ENCODE measurements at regions not wholly inside any gene's neighbourhood (a gene's known extent, or its start where the extent isn't known, plus 50 kb on each side); places are given as distances from the start of the nearest gene placed in this dataset.
"Not testable (repeated sequence)": the region's sequence is repeated elsewhere in the genome, so short reads cannot be mapped to it uniquely, and the experiment has no call there.

DNA sequence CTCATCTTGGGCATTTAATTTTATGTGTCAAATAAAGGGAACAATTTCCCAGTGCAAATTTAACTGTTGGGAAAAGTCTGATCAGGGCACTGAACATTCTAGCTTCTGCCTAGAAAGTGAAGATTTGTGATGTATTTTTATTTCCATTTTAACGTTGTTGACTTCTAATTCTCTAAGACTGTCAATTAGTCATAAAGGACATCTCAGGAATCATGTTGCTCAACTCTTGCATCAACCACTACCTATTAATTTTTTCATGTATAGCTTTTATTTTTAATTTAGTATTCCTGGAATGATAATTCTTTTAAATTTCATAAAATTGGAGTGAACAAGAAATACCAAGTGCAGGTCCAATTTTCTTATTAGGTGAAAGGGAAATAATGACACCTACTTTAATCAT lies 87.9 kb upstream of the METAP2 start:
- Histone ChIP-seq H3K9me3 (ENCODE audit: control insufficient read depth in 2 of 2, low read length in 2 of 2) (no peaks in the 10 kb centered on the region), H3K9ac (ENCODE audit: low read length in 2 of 2) (peak overlapping the region in 1 of 2 donors; percentile 75), H3K36me3 (ENCODE audit: control insufficient read depth in 2 of 2, insufficient read depth in 2 of 2, low read length in 2 of 2) (no peaks in the 10 kb centered on the region), H3K4me1 (ENCODE audit: control insufficient read depth, insufficient read depth, low read length) (peaks cover 19% of the 10 kb centered on the region), H3K4me3 (ENCODE audit: low read length in 2 of 2) (peak overlapping the region; percentile 74 to 75), H3K27ac (ENCODE audit: low read length) (peak overlapping the region; percentile 83), H3K27me3 (ENCODE audit: control insufficient read depth in 1 of 2, insufficient read depth in 2 of 2, low read length in 2 of 2) (no peaks in the 10 kb centered on the region)

DNA sequence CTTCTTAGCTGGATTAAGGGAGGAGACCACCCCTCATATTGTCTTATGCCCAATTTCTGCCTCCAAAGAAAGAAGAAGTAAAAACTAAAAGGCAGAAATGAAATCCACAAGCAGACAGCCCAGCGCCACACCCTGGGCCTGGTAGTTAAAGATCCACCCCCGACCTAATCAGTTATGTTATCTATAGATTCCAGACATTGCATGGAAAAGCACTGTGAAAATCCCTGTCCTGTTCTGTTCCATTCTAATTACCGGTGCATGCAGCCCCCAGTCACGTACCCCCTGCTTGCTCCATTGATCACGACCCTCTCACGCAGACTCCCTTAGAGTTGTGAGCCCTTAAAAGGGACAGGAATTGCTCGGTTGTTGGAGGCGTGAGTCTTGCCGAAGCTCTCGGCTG lies 85.7 kb upstream of the METAP2 start:
- not testable (repeated sequence) for H3K36me3 ChIP-seq (ENCODE audit: control insufficient read depth in 2 of 2, insufficient read depth in 2 of 2, low read length in 2 of 2); H3K9ac ChIP-seq (ENCODE audit: low read length in 2 of 2); H3K9me3 ChIP-seq (ENCODE audit: control insufficient read depth in 2 of 2, low read length in 2 of 2); H3K27me3 ChIP-seq (ENCODE audit: control insufficient read depth in 1 of 2, insufficient read depth in 2 of 2, low read length in 2 of 2); H3K27ac ChIP-seq (ENCODE audit: low read length); H3K4me3 ChIP-seq (ENCODE audit: low read length in 2 of 2)
- H3K4me1 ChIP-seq (ENCODE audit: control insufficient read depth, insufficient read depth, low read length) = peaks cover 16% of the 10 kb centered on the region

DNA sequence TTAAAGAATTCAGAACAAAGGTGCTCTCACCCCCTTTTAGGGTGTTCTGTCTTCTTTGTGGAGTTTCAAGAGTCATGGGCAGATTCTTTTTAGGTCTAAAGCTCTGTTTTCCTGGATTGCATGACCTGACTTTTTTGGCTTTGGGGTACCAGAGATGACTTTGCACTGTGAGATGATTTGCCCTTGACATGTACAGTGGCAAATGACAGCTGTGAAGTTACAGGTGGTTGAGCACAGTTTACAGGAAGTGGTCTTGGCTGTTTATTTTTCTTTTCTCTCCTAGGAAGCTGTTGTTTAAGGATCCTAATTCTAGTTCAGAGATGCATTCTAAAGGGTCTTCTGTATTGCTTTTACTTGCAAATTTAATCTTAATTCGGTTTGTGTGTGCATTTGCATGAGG lies 83.8 kb upstream of the METAP2 start:
- Histone ChIP-seq H3K4me3 (ENCODE audit: low read length in 2 of 2) (no peak overlapping the region), H3K9ac (ENCODE audit: low read length in 2 of 2) (no peak overlapping the region), H3K9me3 (ENCODE audit: control insufficient read depth in 2 of 2, low read length in 2 of 2) (no peaks in the 10 kb centered on the region), H3K27me3 (ENCODE audit: control insufficient read depth in 1 of 2, insufficient read depth in 2 of 2, low read length in 2 of 2) (no peaks in the 10 kb centered on the region), H3K4me1 (ENCODE audit: control insufficient read depth, insufficient read depth, low read length) (peaks cover 7% of the 10 kb centered on the region), H3K36me3 (ENCODE audit: control insufficient read depth in 2 of 2, insufficient read depth in 2 of 2, low read length in 2 of 2) (no peaks in the 10 kb centered on the region), H3K27ac (ENCODE audit: low read length) (no peak overlapping the region)

DNA sequence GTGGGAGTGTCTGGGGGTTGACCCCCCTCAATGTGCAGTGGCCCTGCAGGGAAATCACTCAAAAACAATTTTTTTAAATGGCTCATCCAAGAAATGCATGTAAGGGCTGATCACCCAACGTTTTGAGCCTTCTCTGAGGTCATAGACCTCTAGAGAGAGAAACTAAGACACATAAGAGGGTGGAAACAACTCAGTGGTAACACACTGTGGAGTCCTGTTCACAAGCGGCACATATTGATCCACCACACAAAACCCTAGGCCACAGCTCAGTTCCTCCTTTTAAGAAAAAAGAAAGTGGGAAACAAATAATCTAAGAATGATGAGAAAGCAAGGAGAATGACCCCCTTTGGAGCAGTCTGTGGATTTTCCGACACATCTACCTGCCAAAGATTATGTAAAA lies 83.0 kb upstream of the METAP2 start:
- no peak overlapping the region for H3K9ac ChIP-seq (ENCODE audit: low read length in 2 of 2)
- H3K4me3 ChIP-seq (ENCODE audit: low read length in 2 of 2) = no peak overlapping the region
- H3K4me1 ChIP-seq (ENCODE audit: control insufficient read depth, insufficient read depth, low read length) = peaks cover under 1% of the 10 kb centered on the region
- H3K9me3 ChIP-seq (ENCODE audit: control insufficient read depth in 2 of 2, low read length in 2 of 2) = no peaks in the 10 kb centered on the region
- H3K36me3 ChIP-seq (ENCODE audit: control insufficient read depth in 2 of 2, insufficient read depth in 2 of 2, low read length in 2 of 2) = no peaks in the 10 kb centered on the region
- no peaks in the 10 kb centered on the region for H3K27me3 ChIP-seq (ENCODE audit: control insufficient read depth in 1 of 2, insufficient read depth in 2 of 2, low read length in 2 of 2)
- H3K27ac ChIP-seq (ENCODE audit: low read length) = no peak overlapping the region

DNA sequence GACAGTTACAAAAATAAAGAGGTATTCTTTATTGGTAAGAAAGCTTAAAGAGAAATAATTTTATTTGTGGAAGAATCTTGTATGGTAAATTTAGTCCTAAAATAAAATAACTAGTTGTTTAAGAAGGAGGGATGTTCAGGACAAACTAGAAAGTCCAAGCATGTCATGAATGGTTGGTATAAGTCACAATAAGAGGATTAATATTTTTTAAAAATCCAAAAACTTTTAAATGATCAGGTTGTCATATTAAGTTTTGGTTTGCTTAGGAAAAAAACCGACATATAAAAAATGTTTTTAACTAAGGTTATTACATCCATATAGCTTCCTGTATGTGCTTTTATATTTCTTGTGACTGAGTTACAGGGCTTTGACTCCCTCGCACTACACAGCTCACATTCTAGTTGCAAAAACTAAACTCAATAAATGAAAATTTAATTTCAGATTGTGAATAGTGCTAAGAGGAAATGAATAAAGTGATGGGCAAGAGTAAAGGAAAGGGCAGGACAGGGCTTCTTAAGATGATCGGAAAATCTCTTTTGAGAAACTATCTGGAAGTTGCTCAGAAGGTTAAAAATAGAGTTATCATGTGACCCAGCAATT lies 80.7 kb upstream of the METAP2 start:
- Histone ChIP-seq H3K36me3 (ENCODE audit: control insufficient read depth in 2 of 2, insufficient read depth in 2 of 2, low read length in 2 of 2) (no peaks in the 10 kb centered on the region), H3K27me3 (ENCODE audit: control insufficient read depth in 1 of 2, insufficient read depth in 2 of 2, low read length in 2 of 2) (no peaks in the 10 kb centered on the region), H3K27ac (ENCODE audit: low read length) (no peak overlapping the region), H3K4me1 (ENCODE audit: control insufficient read depth, insufficient read depth, low read length) (no peaks in the 10 kb centered on the region), H3K9ac (ENCODE audit: low read length in 2 of 2) (no peak overlapping the region), H3K9me3 (ENCODE audit: control insufficient read depth in 2 of 2, low read length in 2 of 2) (no peaks in the 10 kb centered on the region), H3K4me3 (ENCODE audit: low read length in 2 of 2) (no peak overlapping the region)

DNA sequence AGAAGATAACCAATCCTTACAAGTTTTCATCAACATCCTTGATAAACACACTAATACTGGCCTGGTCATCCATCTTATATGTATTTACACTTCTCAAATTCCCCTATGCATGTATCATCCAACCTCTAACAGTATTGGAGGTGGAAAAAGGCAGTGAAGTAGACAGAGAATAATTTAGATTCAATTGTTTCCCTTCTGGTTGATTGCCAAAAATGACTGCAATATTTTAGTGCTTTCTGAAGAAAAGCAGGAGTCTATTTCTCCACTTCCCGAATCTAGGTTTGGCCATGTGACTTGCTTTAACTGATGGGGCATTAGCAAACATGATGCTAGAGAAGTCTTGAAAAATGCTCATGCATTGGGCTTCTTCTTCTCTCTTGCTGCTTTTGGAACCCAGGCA lies 78.3 kb upstream of the METAP2 start:
- H3K27ac ChIP-seq (ENCODE audit: low read length) = no peak overlapping the region
- H3K9me3 ChIP-seq (ENCODE audit: control insufficient read depth in 2 of 2, low read length in 2 of 2) = no peaks in the 10 kb centered on the region
- no peaks in the 10 kb centered on the region for H3K4me1 ChIP-seq (ENCODE audit: control insufficient read depth, insufficient read depth, low read length)
- no peak overlapping the region for H3K9ac ChIP-seq (ENCODE audit: low read length in 2 of 2)
- H3K4me3 ChIP-seq (ENCODE audit: low read length in 2 of 2) = no peak overlapping the region
- no peaks in the 10 kb centered on the region for H3K27me3 ChIP-seq (ENCODE audit: control insufficient read depth in 1 of 2, insufficient read depth in 2 of 2, low read length in 2 of 2)
- no peaks in the 10 kb centered on the region for H3K36me3 ChIP-seq (ENCODE audit: control insufficient read depth in 2 of 2, insufficient read depth in 2 of 2, low read length in 2 of 2)

DNA sequence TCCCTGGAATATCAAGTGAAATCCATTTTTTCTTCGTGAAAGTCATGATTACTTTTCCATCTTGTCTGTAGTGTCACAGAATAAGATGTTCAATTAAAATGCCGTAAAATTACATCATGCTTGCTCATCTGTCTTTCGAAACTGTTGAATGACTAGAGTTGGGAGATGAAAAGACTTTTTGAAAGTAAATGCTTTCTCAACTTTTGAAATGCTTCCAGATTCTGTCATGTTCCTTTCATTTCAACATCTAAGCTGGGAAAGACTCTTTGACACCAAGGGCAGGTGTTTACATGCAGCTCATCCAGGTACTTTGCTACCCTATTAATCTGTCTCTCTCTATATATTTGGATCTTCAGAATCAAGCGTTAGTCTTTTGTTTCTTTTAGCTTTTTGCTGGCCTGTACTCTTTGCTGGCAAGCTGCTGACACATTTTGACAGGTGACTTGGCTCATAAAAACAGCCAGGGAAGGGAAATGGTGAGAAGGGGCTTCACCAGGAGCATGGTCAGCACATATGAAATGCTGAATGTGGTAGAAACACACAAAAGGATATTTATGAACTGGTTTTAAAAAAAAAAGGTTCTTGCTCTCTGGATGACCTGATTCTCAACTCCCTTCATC lies 77.0 kb upstream of the METAP2 start:
- no peaks in the 10 kb centered on the region for H3K36me3 ChIP-seq (ENCODE audit: control insufficient read depth in 2 of 2, insufficient read depth in 2 of 2, low read length in 2 of 2)
- no peak overlapping the region for H3K9ac ChIP-seq (ENCODE audit: low read length in 2 of 2)
- no peak overlapping the region for H3K4me3 ChIP-seq (ENCODE audit: low read length in 2 of 2)
- H3K4me1 ChIP-seq (ENCODE audit: control insufficient read depth, insufficient read depth, low read length) = no peaks in the 10 kb centered on the region
- no peaks in the 10 kb centered on the region for H3K9me3 ChIP-seq (ENCODE audit: control insufficient read depth in 2 of 2, low read length in 2 of 2)
- H3K27ac ChIP-seq (ENCODE audit: low read length) = no peak overlapping the region
- H3K27me3 ChIP-seq (ENCODE audit: control insufficient read depth in 1 of 2, insufficient read depth in 2 of 2, low read length in 2 of 2) = no peaks in the 10 kb centered on the region

DNA sequence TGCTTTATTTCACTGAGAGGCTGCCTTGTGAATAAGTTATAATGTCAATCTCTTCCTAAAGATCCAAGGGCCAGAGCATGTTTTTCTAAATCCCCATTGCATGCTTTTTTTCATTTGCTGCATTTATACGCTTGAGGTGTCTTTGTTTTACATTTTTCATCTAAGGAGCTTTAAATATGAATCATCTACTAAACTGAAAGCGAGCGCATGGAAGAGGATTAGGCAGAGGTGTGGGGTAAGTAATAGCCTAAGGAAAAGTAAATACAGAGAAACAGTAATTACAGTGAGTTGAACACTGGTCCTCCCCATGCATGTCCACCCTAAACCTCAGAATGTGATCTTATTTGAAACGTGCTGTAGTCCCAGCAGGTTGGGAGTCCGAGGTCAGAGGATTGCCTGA lies 76.4 kb upstream of the METAP2 start:
- no peaks in the 10 kb centered on the region for H3K27me3 ChIP-seq (ENCODE audit: control insufficient read depth in 1 of 2, insufficient read depth in 2 of 2, low read length in 2 of 2)
- peaks cover under 1% of the 10 kb centered on the region for H3K4me1 ChIP-seq (ENCODE audit: control insufficient read depth, insufficient read depth, low read length)
- H3K4me3 ChIP-seq (ENCODE audit: low read length in 2 of 2) = no peak overlapping the region
- H3K9me3 ChIP-seq (ENCODE audit: control insufficient read depth in 2 of 2, low read length in 2 of 2) = no peaks in the 10 kb centered on the region
- no peak overlapping the region for H3K27ac ChIP-seq (ENCODE audit: low read length)
- H3K9ac ChIP-seq (ENCODE audit: low read length in 2 of 2) = no peak overlapping the region
- no peaks in the 10 kb centered on the region for H3K36me3 ChIP-seq (ENCODE audit: control insufficient read depth in 2 of 2, insufficient read depth in 2 of 2, low read length in 2 of 2)

DNA sequence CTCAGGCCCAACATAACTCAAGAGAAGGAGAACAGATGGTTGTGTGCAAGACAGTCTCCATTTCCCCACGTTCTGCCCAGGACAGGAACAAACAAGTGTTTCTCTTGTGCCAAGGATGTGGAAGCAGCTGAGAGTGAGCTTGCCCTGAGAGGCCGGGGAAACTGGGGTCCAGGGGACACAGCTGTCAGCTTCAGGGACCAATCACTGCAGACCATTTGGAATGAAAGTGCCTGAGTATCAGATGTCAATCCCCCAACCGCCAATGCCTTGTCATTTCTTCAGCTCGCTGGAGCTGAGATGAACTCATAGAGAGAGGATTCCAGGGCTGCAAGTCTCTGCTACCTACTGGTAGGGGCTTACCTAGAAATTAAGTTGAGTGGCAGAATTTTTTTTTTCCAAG lies 71.9 kb upstream of the METAP2 start:
- Histone ChIP-seq H3K27me3 (ENCODE audit: control insufficient read depth in 1 of 2, insufficient read depth in 2 of 2, low read length in 2 of 2) (no peaks in the 10 kb centered on the region), H3K9me3 (ENCODE audit: control insufficient read depth in 2 of 2, low read length in 2 of 2) (no peaks in the 10 kb centered on the region), H3K4me3 (ENCODE audit: low read length in 2 of 2) (no peak overlapping the region), H3K36me3 (ENCODE audit: control insufficient read depth in 2 of 2, insufficient read depth in 2 of 2, low read length in 2 of 2) (no peaks in the 10 kb centered on the region), H3K4me1 (ENCODE audit: control insufficient read depth, insufficient read depth, low read length) (peaks cover 3% of the 10 kb centered on the region), H3K27ac (ENCODE audit: low read length) (no peak overlapping the region), H3K9ac (ENCODE audit: low read length in 2 of 2) (no peak overlapping the region)

DNA sequence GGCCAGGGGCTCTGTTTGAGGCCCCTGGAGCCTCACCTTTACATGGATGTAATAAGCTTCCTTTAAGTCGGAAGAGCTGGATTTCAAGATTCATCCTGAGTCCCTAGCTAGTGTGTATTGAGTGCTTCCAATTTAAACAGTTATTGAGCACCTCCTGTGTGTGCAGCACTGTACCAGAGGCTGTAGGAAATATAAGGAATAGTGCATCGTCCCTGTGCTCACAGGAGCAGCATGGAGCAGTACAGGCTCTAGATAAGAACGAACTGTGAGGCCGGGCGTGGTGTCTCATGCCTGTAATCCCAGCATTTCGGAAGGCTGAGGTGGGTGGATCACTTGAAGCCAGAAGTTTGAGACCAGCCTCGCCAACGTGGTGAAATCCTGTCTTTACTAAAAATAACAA lies 65.8 kb upstream of the METAP2 start:
- H3K4me1 ChIP-seq (ENCODE audit: control insufficient read depth, insufficient read depth, low read length) = no peaks in the 10 kb centered on the region
- H3K9me3 ChIP-seq (ENCODE audit: control insufficient read depth in 2 of 2, low read length in 2 of 2) = no peaks in the 10 kb centered on the region
- H3K36me3 ChIP-seq (ENCODE audit: control insufficient read depth in 2 of 2, insufficient read depth in 2 of 2, low read length in 2 of 2) = no peaks in the 10 kb centered on the region
- H3K9ac ChIP-seq (ENCODE audit: low read length in 2 of 2) = no peak overlapping the region
- no peaks in the 10 kb centered on the region for H3K27me3 ChIP-seq (ENCODE audit: control insufficient read depth in 1 of 2, insufficient read depth in 2 of 2, low read length in 2 of 2)
- no peak overlapping the region for H3K27ac ChIP-seq (ENCODE audit: low read length)
- H3K4me3 ChIP-seq (ENCODE audit: low read length in 2 of 2) = no peak overlapping the region

DNA sequence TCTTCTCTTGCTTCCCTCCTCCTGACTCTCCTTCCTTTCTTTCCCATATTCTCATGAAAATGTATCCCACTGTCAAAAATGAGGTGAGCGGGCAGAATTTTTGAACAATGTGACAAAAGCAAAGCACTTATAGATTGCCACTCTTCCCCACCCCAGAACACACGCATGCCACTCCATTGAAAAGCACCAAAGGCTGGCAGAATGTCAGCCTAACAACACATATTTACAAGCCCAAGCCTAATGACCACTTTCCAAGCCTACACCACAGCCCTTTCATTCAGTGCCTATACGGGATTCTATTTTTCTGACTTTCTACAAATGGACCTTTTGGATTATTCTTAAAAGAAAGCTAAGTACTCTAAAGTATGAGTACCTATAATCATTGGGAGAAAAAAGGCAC lies 62.9 kb upstream of the METAP2 start:
- Histone ChIP-seq H3K36me3 (ENCODE audit: control insufficient read depth in 2 of 2, insufficient read depth in 2 of 2, low read length in 2 of 2) (no peaks in the 10 kb centered on the region), H3K4me3 (ENCODE audit: low read length in 2 of 2) (no peak overlapping the region), H3K27ac (ENCODE audit: low read length) (no peak overlapping the region), H3K4me1 (ENCODE audit: control insufficient read depth, insufficient read depth, low read length) (no peaks in the 10 kb centered on the region), H3K9me3 (ENCODE audit: control insufficient read depth in 2 of 2, low read length in 2 of 2) (no peaks in the 10 kb centered on the region), H3K9ac (ENCODE audit: low read length in 2 of 2) (no peak overlapping the region), H3K27me3 (ENCODE audit: control insufficient read depth in 1 of 2, insufficient read depth in 2 of 2, low read length in 2 of 2) (no peaks in the 10 kb centered on the region)
